AG09319 (cell line): ENCODE measurements at regions not wholly inside any gene's neighbourhood (a gene's known extent, or its start where the extent isn't known, plus 50 kb on each side); places are given as distances from the start of the nearest gene placed in this dataset.
"Not testable (repeated sequence)": the region's sequence is repeated elsewhere in the genome, so short reads cannot be mapped to it uniquely, and the experiment has no call there.

ENCODE experiments used
- DNase-seq: peaks from one replicate; pipeline ENCODE4 v3.0.0-alpha.2; 2010; ENCODE audit warnings: low read depth; ENCODE audit errors: extremely low read depth
- TF ChIP-seq, protein P1 (sequence below): IDR thresholded peaks from 2 replicates; pipeline ENCODE4 v1.5.1; 2011; ENCODE audit warnings: low read depth, mild to moderate bottlenecking, inconsistent platforms, low read length, moderate library complexity

DNA sequence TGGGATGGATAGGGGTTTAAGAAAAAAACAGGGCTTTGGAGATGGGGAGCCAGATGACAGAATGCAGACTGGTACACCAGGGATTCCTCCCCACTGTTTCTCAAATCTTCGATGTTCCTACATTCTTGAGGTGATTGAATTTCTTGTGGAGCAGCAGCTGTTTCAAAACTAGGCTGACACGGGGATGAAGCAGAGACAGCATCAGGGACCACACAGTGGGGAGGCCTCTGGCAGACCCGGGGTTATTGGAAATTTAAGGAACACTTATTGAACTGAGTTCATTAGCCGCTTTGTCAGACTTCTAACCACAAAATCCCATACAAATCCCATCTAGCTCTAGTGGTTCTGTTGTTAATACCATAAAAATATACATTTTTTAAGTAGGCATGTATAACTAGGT lies 621.4 kb upstream of the GBE1 start:
- no peak for DNase-seq
- TF ChIP-seq, protein P1, sequence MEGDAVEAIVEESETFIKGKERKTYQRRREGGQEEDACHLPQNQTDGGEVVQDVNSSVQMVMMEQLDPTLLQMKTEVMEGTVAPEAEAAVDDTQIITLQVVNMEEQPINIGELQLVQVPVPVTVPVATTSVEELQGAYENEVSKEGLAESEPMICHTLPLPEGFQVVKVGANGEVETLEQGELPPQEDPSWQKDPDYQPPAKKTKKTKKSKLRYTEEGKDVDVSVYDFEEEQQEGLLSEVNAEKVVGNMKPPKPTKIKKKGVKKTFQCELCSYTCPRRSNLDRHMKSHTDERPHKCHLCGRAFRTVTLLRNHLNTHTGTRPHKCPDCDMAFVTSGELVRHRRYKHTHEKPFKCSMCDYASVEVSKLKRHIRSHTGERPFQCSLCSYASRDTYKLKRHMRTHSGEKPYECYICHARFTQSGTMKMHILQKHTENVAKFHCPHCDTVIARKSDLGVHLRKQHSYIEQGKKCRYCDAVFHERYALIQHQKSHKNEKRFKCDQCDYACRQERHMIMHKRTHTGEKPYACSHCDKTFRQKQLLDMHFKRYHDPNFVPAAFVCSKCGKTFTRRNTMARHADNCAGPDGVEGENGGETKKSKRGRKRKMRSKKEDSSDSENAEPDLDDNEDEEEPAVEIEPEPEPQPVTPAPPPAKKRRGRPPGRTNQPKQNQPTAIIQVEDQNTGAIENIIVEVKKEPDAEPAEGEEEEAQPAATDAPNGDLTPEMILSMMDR: no peak

DNA sequence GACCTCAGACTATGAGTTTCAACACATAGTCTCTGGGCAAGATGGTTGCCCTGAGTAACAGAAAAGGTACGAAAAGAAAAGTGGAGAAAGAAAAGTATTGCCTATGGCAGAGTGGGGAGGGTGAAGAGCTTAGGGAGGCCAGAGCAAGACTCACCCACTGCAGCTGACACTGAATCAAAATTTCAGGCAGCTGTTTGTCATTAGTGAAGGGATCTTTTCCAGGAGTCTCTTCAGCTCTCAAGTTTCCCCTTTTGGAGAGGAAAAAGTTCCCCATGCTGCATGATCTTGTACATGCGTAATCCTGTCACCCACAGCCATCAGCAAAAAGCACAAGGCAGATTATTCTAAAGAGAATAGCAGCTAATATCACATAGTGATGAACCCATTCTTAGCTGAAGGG lies 616.9 kb upstream of the GBE1 start:
- TF ChIP-seq, protein P1: no peak
- DNase-seq: no peak

DNA sequence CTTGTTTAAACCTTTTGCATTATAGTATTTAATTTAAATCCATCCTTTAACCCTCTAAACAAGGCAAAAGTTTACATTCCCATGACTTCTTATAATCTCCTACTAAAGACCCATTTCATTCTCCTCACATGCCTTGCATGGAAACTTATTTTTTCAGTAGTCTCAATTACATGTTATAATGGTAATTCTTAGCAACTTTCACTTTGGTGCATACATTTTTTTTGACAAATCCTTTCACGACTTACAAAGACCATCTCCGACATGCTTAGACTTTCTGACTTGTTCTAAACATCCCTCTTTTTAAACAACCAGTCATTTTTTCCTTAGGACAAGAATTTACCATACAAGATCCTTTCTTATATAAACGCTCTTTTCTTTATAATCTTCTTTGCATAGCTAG lies 615.4 kb upstream of the GBE1 start:
- DNase-seq: no peak
- TF ChIP-seq, protein P1: no peak

DNA sequence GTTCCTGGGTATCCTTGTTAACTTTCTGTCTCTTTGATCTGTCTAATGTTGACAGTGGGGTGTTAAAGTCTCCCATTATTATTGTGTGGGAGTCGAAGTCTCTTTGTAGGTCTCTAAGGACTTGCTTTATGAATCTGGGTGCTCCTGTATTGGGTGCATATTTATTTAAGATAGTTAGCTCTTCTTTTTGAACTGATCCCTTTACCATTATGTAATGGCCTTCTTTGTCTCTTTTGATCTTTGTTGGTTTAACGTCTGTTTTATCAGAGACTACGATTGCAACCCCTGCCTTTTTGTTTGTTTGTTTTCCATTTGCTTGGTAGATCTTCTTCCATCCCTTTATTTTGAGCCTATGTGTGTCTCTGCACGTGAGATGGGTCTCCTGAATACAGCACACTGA lies 612.4 kb upstream of the GBE1 start:
- DNase-seq: not testable (repeated sequence)

DNA sequence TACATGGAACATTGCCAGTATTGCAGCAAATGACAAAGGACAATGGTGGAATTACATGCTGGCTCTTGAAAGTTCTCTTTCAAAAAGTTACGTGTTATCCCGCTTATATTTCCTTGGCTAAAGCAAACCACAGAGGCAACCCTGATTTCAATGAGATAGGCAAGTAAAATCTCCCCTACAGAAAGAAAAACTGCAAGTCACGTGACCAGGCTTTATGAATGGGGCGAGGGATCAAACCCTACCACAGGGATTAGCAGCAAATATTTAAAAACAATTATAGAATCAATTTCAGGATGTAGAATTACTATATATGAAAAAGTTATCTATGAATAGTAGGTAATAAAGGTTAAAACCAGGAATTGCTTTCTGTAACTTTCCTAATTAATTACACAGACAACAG lies 603.4 kb upstream of the GBE1 start:
- TF ChIP-seq, protein P1: no peak
- no peak for DNase-seq

DNA sequence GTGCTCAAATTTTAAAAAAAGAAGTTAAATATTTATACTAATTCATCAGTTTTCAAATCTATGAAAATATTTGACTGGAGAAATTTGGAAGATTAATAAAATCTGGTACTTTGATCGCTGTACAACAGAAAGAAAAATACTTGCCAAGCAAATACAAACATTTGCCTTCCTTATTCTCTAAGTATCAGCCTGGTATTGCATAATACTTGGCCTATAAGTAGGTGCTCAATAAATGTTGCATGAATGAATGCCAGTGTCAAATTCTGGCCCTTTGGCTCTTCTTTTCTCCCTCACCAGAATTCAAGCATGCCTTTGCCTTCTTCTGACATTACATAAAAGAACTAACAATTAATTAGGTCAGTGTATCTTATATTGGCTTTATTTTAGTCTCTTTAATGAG lies 601.7 kb upstream of the GBE1 start:
- no peak for DNase-seq
- TF ChIP-seq, protein P1: no peak

DNA sequence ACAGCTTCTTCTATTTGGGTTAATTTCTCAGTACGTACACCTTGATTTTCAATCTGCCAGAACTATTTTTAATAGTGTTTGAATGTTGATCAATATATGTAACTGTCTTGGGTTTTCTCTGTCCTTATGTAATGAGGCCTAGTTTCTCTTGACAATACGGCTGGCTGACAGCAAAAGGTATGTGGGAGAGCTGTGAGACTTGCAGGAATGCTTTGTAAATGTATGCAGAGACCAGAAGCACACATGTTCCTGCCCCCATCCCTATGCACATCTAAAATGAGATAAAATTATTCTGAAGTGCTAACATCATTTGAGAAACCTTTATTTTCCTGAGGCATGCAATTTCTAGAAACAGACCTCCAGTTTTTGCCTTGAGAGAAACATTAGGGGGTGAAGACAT lies 593.8 kb upstream of the GBE1 start:
- TF ChIP-seq, protein P1: no peak
- DNase-seq: no peak

DNA sequence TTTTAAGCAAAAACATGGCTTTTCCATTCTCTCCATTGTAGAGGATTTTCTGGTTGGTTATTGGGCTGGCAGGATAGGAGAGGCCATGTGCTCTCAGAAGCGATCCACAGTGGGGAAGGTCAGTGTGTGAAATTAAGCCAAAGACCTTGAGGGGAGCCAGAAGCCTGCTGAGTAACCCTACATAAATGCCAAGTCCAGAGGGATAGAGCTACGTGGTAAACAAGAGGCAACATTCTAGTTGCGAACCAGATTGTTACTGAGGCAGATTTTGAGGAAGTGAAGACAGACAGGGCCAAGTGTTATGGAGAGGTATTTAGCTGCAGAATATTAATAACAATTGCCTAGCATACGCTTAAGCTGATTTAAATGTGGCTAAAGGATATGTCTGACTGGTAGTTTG lies 592.8 kb upstream of the GBE1 start:
- TF ChIP-seq, protein P1: no peak
- no peak for DNase-seq
